ENCODE measurements at regions not wholly inside any gene's neighbourhood (a gene's known extent, or its start where the extent isn't known, plus 50 kb on each side); places are given as distances from the start of the nearest gene placed in this dataset.

GRCh38 chr2:156695020-156695419 lies 258.8 kb downstream of the GPD2 start:
- no peaks in the 10 kb centered on the region for H3K27me3 ChIP-seq
- no peak overlapping the region for H3K4me3 ChIP-seq
- ATAC-seq, result no peak
- 90 to 94% (median 93%) methylated on average over 4 of the region's 4 CpGs for WGBS, 4 donors
- no peaks in the 10 kb centered on the region for H3K9me3 ChIP-seq
- no peak for DNase-seq
- TF ChIP-seq CTCF (IDR thresholded peaks at IDR 0.05), result no peak
- TF ChIP-seq POLR2A (IDR thresholded peaks at IDR 0.05), result no peak
- intact Hi-C loops (cut with DNase I), result no loop called here
- H3K27ac ChIP-seq, result no peak overlapping the region
- H3K36me3 ChIP-seq, result no peaks in the 10 kb centered on the region
- no peaks in the 10 kb centered on the region for H3K4me1 ChIP-seq

- ATAC-seq (no peak), DNase-seq (no peak)
- TF ChIP-seq POLR2A (IDR thresholded peaks at IDR 0.05) (no peak), CTCF (IDR thresholded peaks at IDR 0.05) (no peak)
- no peaks in the 10 kb centered on the region for H3K27me3 ChIP-seq
- no peaks in the 10 kb centered on the region for H3K9me3 ChIP-seq
- intact Hi-C loops (cut with DNase I), result no loop called here
- H3K4me1 ChIP-seq, result no peaks in the 10 kb centered on the region
- H3K27ac ChIP-seq, result no peak overlapping the region
- WGBS, 4 donors, result 65 to 84% (median 75%) methylated on average over 2 of the region's 2 CpGs
- no peak overlapping the region for H3K4me3 ChIP-seq
- H3K36me3 ChIP-seq, result no peaks in the 10 kb centered on the region
These were observed 259.4 kb downstream of the GPD2 start for GRCh38 chr2:156695595-156695994.

- intact Hi-C loops (cut with DNase I), result no loop called here
- Histone ChIP-seq H3K27ac (no peak overlapping the region), H3K36me3 (no peaks in the 10 kb centered on the region), H3K4me3 (no peak overlapping the region), H3K4me1 (peaks cover 0 to 9% (median 0%) of the 10 kb centered on the region in 12 donors), H3K27me3 (no peaks in the 10 kb centered on the region), H3K9me3 (no peaks in the 10 kb centered on the region)
- DNase-seq, result no peak
- TF ChIP-seq CTCF (IDR thresholded peaks at IDR 0.05) (no peak), POLR2A (IDR thresholded peaks at IDR 0.05) (no peak)
- no peak for ATAC-seq
- 84 to 95% (median 92%) methylated on average over 4 of the region's 4 CpGs for WGBS, 4 donors
These were observed 261.7 kb downstream of the GPD2 start for GRCh38 chr2:156697906-156698305.

GRCh38 chr2:156700681-156701080 lies 264.5 kb downstream of the GPD2 start:
- intact Hi-C loops (cut with DNase I), result no loop called here
- ATAC-seq (no peak), DNase-seq (no peak)
- 76 to 85% (median 78%) methylated on average over 8 of the region's 8 CpGs for WGBS, 4 donors
- no peaks in the 10 kb centered on the region for H3K36me3 ChIP-seq
- no peak overlapping the region for H3K27ac ChIP-seq
- TF ChIP-seq POLR2A (IDR thresholded peaks at IDR 0.05), result no peak
- TF ChIP-seq CTCF (IDR thresholded peaks at IDR 0.05), result no peak
- no peaks in the 10 kb centered on the region for H3K9me3 ChIP-seq
- H3K4me1 ChIP-seq, result peaks cover 0 to 30% (median 0%) of the 10 kb centered on the region in 12 donors
- no peak overlapping the region for H3K4me3 ChIP-seq
- no peaks in the 10 kb centered on the region for H3K27me3 ChIP-seq

Data from heart left ventricle (tissue), 16 donors.